Breast epithelium (tissue), 3 donors: ENCODE measurements at regions not wholly inside any gene's neighbourhood (a gene's known extent, or its start where the extent isn't known, plus 50 kb on each side); places are given as distances from the start of the nearest gene placed in this dataset.

Source experiments
- POLR2A ChIP-seq: fragments of 450-650 bp; IDR thresholded peaks from one replicate; pipeline ENCODE4 v1.6.1; 2016; ENCODE audit warnings: antibody characterized with exemption, mild to moderate bottlenecking, moderate library complexity
- POLR2AphosphoS5 ChIP-seq, 3 donors: sonication (generic); formaldehyde crosslinking; IDR thresholded peaks; one replicate each; pipeline ENCODE4 v1.6.1; 2017; ENCODE audit warnings: antibody characterized with exemption in 3 of 3
- TF ChIP-seq, protein P1 (sequence below), 3 donors: fragments of 450-650 bp; IDR thresholded peaks; one replicate each; pipeline ENCODE4 v1.5.1; 2016 to 2017; ENCODE audit warnings: antibody characterized with exemption in 3 of 3, mild to moderate bottlenecking in 3 of 3, moderate library complexity in 3 of 3

- TF ChIP-seq, protein P1, sequence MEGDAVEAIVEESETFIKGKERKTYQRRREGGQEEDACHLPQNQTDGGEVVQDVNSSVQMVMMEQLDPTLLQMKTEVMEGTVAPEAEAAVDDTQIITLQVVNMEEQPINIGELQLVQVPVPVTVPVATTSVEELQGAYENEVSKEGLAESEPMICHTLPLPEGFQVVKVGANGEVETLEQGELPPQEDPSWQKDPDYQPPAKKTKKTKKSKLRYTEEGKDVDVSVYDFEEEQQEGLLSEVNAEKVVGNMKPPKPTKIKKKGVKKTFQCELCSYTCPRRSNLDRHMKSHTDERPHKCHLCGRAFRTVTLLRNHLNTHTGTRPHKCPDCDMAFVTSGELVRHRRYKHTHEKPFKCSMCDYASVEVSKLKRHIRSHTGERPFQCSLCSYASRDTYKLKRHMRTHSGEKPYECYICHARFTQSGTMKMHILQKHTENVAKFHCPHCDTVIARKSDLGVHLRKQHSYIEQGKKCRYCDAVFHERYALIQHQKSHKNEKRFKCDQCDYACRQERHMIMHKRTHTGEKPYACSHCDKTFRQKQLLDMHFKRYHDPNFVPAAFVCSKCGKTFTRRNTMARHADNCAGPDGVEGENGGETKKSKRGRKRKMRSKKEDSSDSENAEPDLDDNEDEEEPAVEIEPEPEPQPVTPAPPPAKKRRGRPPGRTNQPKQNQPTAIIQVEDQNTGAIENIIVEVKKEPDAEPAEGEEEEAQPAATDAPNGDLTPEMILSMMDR (IDR thresholded peaks at IDR 0.05) = no peak
- TF ChIP-seq POLR2A (no peak), POLR2AphosphoS5 (IDR thresholded peaks at IDR 0.05) (no peak)
Observed at GRCh38 chr1:87826681-87827251, 498.1 kb downstream of the LMO4 start.
